Lower leg skin (tissue), 3 donors: ENCODE measurements at regions not wholly inside any gene's neighbourhood (a gene's known extent, or its start where the extent isn't known, plus 50 kb on each side); places are given as distances from the start of the nearest gene placed in this dataset.

Source experiments
- POLR2A ChIP-seq, 2 donors: fragments of 450-650 bp; IDR thresholded peaks; one replicate each; pipeline ENCODE4 v1.6.1; 2016 to 2017; ENCODE audit warnings: antibody characterized with exemption in 2 of 2, mild to moderate bottlenecking in 1 of 2, moderate library complexity in 1 of 2
- TF ChIP-seq, protein P1 (sequence below), 3 donors: fragments of 450-650 bp; IDR thresholded peaks; one replicate each; pipeline ENCODE4 v1.5.1; 2016; ENCODE audit warnings: antibody characterized with exemption in 3 of 3, mild to moderate bottlenecking in 3 of 3, moderate library complexity in 2 of 3

DNA sequence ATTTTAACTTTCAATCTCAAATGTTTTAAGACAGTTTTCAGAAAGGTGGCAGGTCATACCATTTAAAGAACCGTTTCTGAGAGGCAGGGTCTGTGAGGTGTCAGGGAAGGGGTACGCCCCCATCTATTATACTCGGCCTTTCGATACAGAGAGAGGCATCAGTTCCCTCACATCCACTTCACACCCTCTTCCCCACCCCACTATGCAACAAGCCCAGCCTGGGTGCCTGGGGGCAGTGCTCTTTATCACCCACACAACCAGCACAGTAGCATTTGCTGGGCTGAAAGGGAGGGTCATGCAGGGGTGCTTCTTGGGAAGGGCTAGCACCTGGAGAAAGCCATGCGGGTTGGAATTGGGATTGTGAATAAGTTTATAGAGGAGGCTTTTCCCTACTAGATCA is 56.0 kb upstream of the KCNMB2 start:
- TF ChIP-seq, protein P1, sequence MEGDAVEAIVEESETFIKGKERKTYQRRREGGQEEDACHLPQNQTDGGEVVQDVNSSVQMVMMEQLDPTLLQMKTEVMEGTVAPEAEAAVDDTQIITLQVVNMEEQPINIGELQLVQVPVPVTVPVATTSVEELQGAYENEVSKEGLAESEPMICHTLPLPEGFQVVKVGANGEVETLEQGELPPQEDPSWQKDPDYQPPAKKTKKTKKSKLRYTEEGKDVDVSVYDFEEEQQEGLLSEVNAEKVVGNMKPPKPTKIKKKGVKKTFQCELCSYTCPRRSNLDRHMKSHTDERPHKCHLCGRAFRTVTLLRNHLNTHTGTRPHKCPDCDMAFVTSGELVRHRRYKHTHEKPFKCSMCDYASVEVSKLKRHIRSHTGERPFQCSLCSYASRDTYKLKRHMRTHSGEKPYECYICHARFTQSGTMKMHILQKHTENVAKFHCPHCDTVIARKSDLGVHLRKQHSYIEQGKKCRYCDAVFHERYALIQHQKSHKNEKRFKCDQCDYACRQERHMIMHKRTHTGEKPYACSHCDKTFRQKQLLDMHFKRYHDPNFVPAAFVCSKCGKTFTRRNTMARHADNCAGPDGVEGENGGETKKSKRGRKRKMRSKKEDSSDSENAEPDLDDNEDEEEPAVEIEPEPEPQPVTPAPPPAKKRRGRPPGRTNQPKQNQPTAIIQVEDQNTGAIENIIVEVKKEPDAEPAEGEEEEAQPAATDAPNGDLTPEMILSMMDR (IDR thresholded peaks at IDR 0.05): no peak
- TF ChIP-seq POLR2A (IDR thresholded peaks at IDR 0.05): no peak
